ENCODE measurements at regions not wholly inside any gene's neighbourhood (a gene's known extent, or its start where the extent isn't known, plus 50 kb on each side); places are given as distances from the start of the nearest gene placed in this dataset.
"Not testable (repeated sequence)": the region's sequence is repeated elsewhere in the genome, so short reads cannot be mapped to it uniquely, and the experiment has no call there.

- no peak overlapping the region for H3K4me3 ChIP-seq (replicated peaks in 1 of 2; ENCODE audit: low read depth in 2 of 2, low read length in 2 of 2)
- no peak for DNase-seq (ENCODE audit: low read depth in 2 of 2)
- no peak for TF ChIP-seq CTCF (IDR thresholded peaks at IDR 0.05; ENCODE audit: low read depth, low read length)
Observed at GRCh38 chr10:131578472-131578970, 267.0 kb upstream of the TCERG1L start.

DNA sequence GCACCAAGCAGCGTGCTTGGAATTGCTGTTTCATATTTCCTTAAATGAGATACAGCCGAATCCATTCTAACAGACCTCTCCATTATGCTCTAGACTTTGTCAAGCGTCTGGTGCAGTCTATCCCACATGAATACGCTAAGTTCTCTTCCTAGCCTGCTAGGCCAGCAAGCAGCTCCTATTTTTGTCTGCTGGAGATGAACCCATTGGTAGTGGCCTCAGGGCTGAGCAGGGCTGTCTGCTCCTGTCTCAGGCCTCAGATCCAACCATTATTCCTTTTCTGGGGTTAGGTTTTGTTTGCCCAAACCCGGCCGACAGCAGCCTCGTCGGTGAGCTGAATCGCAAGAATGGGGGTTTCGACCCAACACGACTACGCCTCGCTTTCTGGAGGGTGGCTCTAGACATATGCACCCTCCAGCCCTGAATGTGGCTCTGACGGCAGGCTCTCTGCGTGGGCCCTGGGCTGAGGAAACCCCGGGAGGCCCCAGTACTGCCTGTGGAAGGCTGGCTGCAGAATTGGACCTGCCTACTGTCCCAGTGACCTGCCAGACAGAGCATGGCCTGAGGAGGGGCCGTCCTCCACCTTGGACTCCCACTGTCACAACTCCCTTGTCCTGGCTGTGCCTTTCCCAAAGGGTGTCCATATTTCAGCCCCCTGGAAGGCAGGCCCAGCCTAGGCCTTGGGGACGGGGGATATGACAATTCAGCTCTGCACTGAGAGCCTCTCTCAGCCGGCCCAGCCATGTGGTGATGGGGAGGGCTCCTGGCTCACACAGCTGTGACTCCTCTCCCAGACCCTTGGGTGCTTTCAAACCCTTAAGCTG, 267.9 kb upstream of the TCERG1L start:
- no peak for TF ChIP-seq CTCF (IDR thresholded peaks at IDR 0.05; ENCODE audit: low read depth, low read length)
- no peak overlapping the region for H3K4me3 ChIP-seq (replicated peaks in 1 of 2; ENCODE audit: low read depth in 2 of 2, low read length in 2 of 2)
- no peak for DNase-seq (ENCODE audit: low read depth in 2 of 2)

DNA sequence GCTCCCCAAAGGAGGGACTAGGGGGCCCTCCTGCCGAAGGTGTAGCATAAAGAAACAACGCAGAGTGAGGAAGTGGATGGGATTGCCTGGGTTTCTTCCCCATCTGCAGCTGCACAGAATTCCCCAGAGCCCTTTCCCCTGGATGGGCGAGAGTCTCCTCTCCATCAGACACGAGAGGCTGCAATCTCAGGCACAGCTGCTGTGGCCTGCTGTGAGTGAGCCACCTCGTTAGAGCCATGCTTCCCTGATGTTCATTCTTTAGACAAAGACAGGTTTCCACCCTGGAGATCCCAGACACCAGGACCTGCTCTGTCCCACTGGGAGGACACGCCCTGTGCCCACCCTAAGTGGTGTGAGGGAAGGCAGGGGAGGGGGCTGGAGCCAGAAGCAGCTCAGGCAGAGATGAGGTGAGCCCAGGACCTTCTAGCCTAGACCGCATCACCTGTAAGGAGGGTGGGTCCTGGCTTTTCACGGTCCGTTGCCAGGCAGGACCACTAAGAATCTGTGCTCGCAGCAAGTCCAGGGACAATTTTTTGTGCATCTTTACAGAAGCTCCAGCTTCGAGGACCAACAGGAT, 268.6 kb upstream of the TCERG1L start:
- no peak for TF ChIP-seq CTCF (IDR thresholded peaks at IDR 0.05; ENCODE audit: low read depth, low read length)
- no peak overlapping the region for H3K4me3 ChIP-seq (replicated peaks in 1 of 2; ENCODE audit: low read depth in 2 of 2, low read length in 2 of 2)
- DNase-seq (ENCODE audit: low read depth in 2 of 2), result no peak

- TF ChIP-seq CTCF (IDR thresholded peaks at IDR 0.05; ENCODE audit: low read depth, low read length), result no peak
- no peak for DNase-seq (ENCODE audit: low read depth in 2 of 2)
- H3K4me3 ChIP-seq (replicated peaks in 1 of 2; ENCODE audit: low read depth in 2 of 2, low read length in 2 of 2), result no peak overlapping the region
Observed at GRCh38 chr10:131580674-131581073, 269.2 kb upstream of the TCERG1L start.

DNA sequence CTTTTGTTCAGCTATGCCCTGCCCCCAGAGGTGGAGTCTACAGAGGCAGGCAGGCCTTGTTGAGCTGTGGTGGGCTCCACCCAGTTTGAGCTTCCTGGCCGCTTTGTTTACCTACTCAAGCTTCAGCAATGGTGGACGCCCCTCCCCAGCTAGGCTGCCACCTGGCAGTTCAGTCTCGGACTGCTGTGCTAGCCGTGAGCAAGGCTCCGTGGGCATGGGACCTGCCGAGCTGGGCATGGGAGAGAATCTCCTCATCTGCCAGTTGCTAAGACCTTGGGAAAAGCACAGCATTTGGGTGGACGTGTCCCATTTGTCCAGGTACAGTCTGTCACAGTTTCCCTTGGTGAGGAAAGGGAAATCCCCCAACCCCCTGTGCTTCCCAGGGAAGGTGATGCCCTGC, 270.0 kb upstream of the TCERG1L start:
- not testable (repeated sequence) for H3K4me3 ChIP-seq (replicated peaks in 1 of 2; ENCODE audit: low read depth in 2 of 2, low read length in 2 of 2); DNase-seq (ENCODE audit: low read depth in 2 of 2)

- no peak overlapping the region for H3K4me3 ChIP-seq (replicated peaks in 1 of 2; ENCODE audit: low read depth in 2 of 2, low read length in 2 of 2)
- TF ChIP-seq CTCF (IDR thresholded peaks at IDR 0.05; ENCODE audit: low read depth, low read length), result no peak
- no peak for DNase-seq (ENCODE audit: low read depth in 2 of 2)
Observed at GRCh38 chr10:131584287-131584686, 272.8 kb upstream of the TCERG1L start.

- DNase-seq (ENCODE audit: low read depth in 2 of 2), result no peak
- no peak overlapping the region for H3K4me3 ChIP-seq (replicated peaks in 1 of 2; ENCODE audit: low read depth in 2 of 2, low read length in 2 of 2)
- TF ChIP-seq CTCF (IDR thresholded peaks at IDR 0.05; ENCODE audit: low read depth, low read length), result no peak
Observed at GRCh38 chr10:131585761-131586160, 274.2 kb upstream of the TCERG1L start.

Data from cardiac fibroblast (primary cell).